ENCODE measurements at regions not wholly inside any gene's neighbourhood (a gene's known extent, or its start where the extent isn't known, plus 50 kb on each side); places are given as distances from the start of the nearest gene placed in this dataset.

GRCh38 chr3:102176333-102177050 lies 258.3 kb upstream of the ZPLD1 start:
- no peaks in the 10 kb centered on the region for H3K27me3 ChIP-seq
- H3K4me1 ChIP-seq = peaks cover 0 to 27% (median 0%) of the 10 kb centered on the region in 4 donors
- no peak overlapping the region for H3K4me3 ChIP-seq
- DNase-seq = no peak
- no peaks in the 10 kb centered on the region for H3K36me3 ChIP-seq
- TF ChIP-seq POLR2A (IDR thresholded peaks at IDR 0.05) (no peak), CTCF (IDR thresholded peaks at IDR 0.05) (no peak)
- H3K27ac ChIP-seq = no peak overlapping the region
- H3K9me3 ChIP-seq = no peaks in the 10 kb centered on the region

DNA sequence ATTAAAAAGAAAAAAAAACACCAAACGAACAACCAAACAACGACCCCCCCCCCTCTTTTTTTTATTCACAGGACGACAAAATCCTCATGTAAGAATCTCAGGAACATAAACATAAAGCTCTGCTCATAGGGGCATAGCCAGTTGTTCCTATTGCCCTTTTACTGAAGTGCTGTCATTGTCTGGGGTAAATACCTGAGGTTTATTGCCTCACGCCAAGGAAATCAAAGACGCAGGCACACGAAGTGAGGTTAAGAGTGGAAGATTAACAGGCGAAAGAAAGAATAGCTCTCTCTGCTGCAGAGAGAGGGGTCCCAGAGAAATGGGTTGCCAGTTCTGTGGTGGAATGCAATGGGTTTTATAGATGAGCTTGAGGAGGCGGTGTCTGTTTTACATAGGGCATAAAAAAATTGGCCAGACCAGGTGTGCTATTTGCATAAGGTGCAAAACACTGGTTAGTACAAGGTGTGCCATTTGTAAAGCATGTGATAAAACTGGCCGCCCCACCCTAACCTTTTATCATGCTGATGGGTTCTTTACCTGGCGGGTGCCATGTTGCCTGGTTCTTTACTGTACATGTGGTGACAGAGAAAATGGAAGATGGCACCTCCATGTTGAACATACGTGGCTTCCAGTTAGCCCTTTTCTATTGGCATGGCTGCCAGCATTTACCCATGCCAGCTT lies 257.6 kb upstream of the ZPLD1 start:
- peak in 1 of 3 donors; percentile 47 for DNase-seq
- Histone ChIP-seq H3K36me3 (no peaks in the 10 kb centered on the region), H3K27me3 (no peaks in the 10 kb centered on the region), H3K4me3 (no peak overlapping the region), H3K9me3 (no peaks in the 10 kb centered on the region), H3K27ac (no peak overlapping the region), H3K4me1 (peaks cover 0 to 34% (median 0%) of the 10 kb centered on the region in 4 donors)
- TF ChIP-seq CTCF (IDR thresholded peaks at IDR 0.05) (no peak), POLR2A (IDR thresholded peaks at IDR 0.05) (no peak)

- DNase-seq = no peak
- no peaks in the 10 kb centered on the region for H3K27me3 ChIP-seq
- no peak for TF ChIP-seq POLR2A (IDR thresholded peaks at IDR 0.05)
- no peak for TF ChIP-seq CTCF (IDR thresholded peaks at IDR 0.05)
- H3K4me3 ChIP-seq = no peak overlapping the region
- peak overlapping the region in 1 of 4 donors; percentile 67 for H3K27ac ChIP-seq
- no peaks in the 10 kb centered on the region for H3K36me3 ChIP-seq
- H3K4me1 ChIP-seq = peaks cover 0 to 40% (median 0%) of the 10 kb centered on the region in 4 donors
- H3K9me3 ChIP-seq = no peaks in the 10 kb centered on the region
These were observed 256.0 kb upstream of the ZPLD1 start for GRCh38 chr3:102178817-102179216.

GRCh38 chr3:102179326-102180177 lies 255.3 kb upstream of the ZPLD1 start:
- Histone ChIP-seq H3K27me3 (no peaks in the 10 kb centered on the region), H3K9me3 (no peaks in the 10 kb centered on the region), H3K4me1 (peaks cover 0 to 40% (median 0%) of the 10 kb centered on the region in 4 donors), H3K27ac (peak overlapping the region in 3 of 4 donors; percentile 48 to 67 (median 52)), H3K36me3 (no peaks in the 10 kb centered on the region), H3K4me3 (peak overlapping the region in 3 of 4 donors; percentile 6 to 22 (median 7))
- TF ChIP-seq CTCF (IDR thresholded peaks at IDR 0.05) (no peak), POLR2A (IDR thresholded peaks at IDR 0.05) (no peak)
- DNase-seq = no peak

- no peak for TF ChIP-seq POLR2A (IDR thresholded peaks at IDR 0.05)
- no peak for TF ChIP-seq CTCF (IDR thresholded peaks at IDR 0.05)
- peak overlapping the region; percentile 13 to 67 (median 50) for H3K27ac ChIP-seq
These were observed 254.4 kb upstream of the ZPLD1 start for GRCh38 chr3:102180280-102180931.

More at GRCh38 chr3:102180280-102180931, 254.4 kb upstream of the ZPLD1 start:
- no peaks in the 10 kb centered on the region for H3K36me3 ChIP-seq
- peaks cover 0 to 40% (median 0%) of the 10 kb centered on the region in 4 donors for H3K4me1 ChIP-seq
- DNase-seq = no peak
- H3K9me3 ChIP-seq = no peaks in the 10 kb centered on the region
- peak overlapping the region in 3 of 4 donors; percentile 6 to 22 (median 7) for H3K4me3 ChIP-seq
- no peaks in the 10 kb centered on the region for H3K27me3 ChIP-seq

Data from Peyer's patch (tissue), 4 donors.